GM18526 (cell line): ENCODE measurements at regions not wholly inside any gene's neighbourhood (a gene's known extent, or its start where the extent isn't known, plus 50 kb on each side); places are given as distances from the start of the nearest gene placed in this dataset.

Source experiments
- POLR2A ChIP-seq: IDR thresholded peaks from 3 replicates; pipeline ENCODE4 v1.6.1; 2011; ENCODE audit not compliant: insufficient read length; ENCODE audit errors: extremely low read depth

GRCh38 chr13:40485611-40486517 is 180.6 kb downstream of the FOXO1 start:
- TF ChIP-seq POLR2A: no peak

- no peak for TF ChIP-seq POLR2A
Measured at GRCh38 chr13:40486518-40487163, 179.8 kb downstream of the FOXO1 start.

- no peak for TF ChIP-seq POLR2A
Measured at GRCh38 chr13:40488869-40489391, 177.5 kb downstream of the FOXO1 start.

- no peak for TF ChIP-seq POLR2A
Measured at GRCh38 chr13:40490086-40490758, 176.2 kb downstream of the FOXO1 start.

GRCh38 chr13:40492511-40492910 is 173.9 kb downstream of the FOXO1 start:
- no peak for TF ChIP-seq POLR2A

GRCh38 chr13:40494513-40494912 is 171.9 kb downstream of the FOXO1 start:
- no peak for TF ChIP-seq POLR2A

- no peak for TF ChIP-seq POLR2A
Measured at GRCh38 chr13:40494946-40495620, 171.4 kb downstream of the FOXO1 start.

- TF ChIP-seq POLR2A: no peak
Measured at GRCh38 chr13:40495621-40496001, 170.8 kb downstream of the FOXO1 start.

- no peak for TF ChIP-seq POLR2A
Measured at GRCh38 chr13:40496035-40496810, 170.2 kb downstream of the FOXO1 start.

GRCh38 chr13:40498461-40498860 is 168.0 kb downstream of the FOXO1 start:
- no peak for TF ChIP-seq POLR2A

- no peak for TF ChIP-seq POLR2A
Measured at GRCh38 chr13:40502236-40502635, 164.2 kb downstream of the FOXO1 start.

GRCh38 chr13:40503011-40503410 is 163.4 kb downstream of the FOXO1 start:
- TF ChIP-seq POLR2A: no peak

- no peak for TF ChIP-seq POLR2A
Measured at GRCh38 chr13:40503966-40504591, 162.4 kb downstream of the FOXO1 start.

- TF ChIP-seq POLR2A: no peak
Measured at GRCh38 chr13:40504641-40505040, 161.8 kb downstream of the FOXO1 start.
